ENCODE measurements at regions not wholly inside any gene's neighbourhood (a gene's known extent, or its start where the extent isn't known, plus 50 kb on each side); places are given as distances from the start of the nearest gene placed in this dataset.

- intact Hi-C loops (cut with micrococcal nuclease): no loop called here
- ATAC-seq (no peak), DNase-seq (no peak)
Measured at GRCh38 chr6:148091394-148091793, 251.2 kb upstream of the SASH1 start.

DNA sequence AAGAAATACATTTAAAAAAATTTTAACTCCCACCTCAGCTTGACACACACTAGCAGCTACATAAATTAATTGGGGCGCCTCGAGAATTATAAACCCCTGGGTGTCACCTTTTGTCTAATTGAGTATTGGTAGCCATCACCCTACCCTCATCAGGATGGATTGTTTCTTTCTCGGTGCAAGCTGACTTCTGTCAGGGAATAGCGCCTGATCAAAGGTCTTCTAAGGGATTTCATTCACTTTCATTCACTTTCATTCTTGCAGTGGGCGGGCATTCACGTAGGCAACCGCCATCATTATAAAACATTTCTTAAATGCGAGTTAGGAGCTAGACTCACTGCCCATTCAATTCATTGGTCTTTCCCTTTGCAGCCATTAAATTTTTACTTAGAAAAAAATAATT lies 239.2 kb upstream of the SASH1 start:
- ATAC-seq: no peak
- intact Hi-C loops (cut with micrococcal nuclease): no loop called here

GRCh38 chr6:148104131-148104530 lies 238.5 kb upstream of the SASH1 start:
- intact Hi-C loops (cut with micrococcal nuclease): no loop called here
- DNase-seq: no peak
- no peak for ATAC-seq

More for the DNA sequence above, 239.2 kb upstream of the SASH1 start:
- no peak for DNase-seq

- DNase-seq (no peak), ATAC-seq (no peak)
- intact Hi-C loops (cut with micrococcal nuclease): no loop called here
Measured at GRCh38 chr6:148105695-148106094, 236.9 kb upstream of the SASH1 start.

DNA sequence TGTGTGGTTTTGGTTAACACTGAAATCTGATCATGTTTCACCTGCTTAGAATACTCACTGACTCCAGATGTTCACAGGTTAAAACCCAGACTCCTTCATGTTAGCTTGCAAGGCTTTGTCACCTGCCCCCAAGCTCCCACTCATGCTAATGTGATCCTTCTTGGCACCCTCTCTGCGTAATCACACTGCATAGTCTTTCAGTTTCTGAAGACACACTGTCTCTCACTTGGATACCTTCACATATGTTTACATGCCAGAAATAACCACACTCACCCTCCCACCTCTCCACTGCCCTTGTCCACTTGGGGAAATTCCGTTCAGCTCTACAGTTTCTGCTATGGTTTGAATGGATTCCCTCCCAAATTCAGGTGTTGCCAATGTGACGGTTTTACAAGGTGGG lies 234.7 kb upstream of the SASH1 start:
- DNase-seq: no peak
- intact Hi-C loops (cut with micrococcal nuclease): no loop called here
- no peak for ATAC-seq

DNA sequence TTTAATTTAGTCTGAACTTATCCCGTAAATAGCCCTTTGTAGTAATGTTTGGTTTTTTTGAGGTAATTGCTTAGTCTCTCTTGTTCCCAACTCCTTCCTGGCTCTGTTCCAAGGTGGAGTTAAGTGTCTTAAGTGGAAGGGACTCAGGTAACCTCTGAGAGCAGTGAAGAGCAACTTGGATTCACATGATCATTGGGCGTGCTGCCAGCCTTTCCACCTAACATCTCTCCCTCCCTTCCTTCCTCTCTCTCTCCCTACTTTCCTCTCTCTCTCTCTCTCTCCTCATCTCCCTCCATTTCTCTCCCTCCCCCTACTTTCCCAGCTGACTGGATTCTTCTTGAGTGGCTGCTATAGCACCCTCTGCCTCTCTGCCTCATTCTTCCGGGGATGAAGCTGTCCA lies 232.9 kb upstream of the SASH1 start:
- no peak for DNase-seq
- intact Hi-C loops (cut with micrococcal nuclease): no loop called here
- ATAC-seq: no peak

- intact Hi-C loops (cut with micrococcal nuclease): no loop called here
- no peak for ATAC-seq
- DNase-seq: no peak
Measured at GRCh38 chr6:148110925-148111324, 231.7 kb upstream of the SASH1 start.

GRCh38 chr6:148112851-148113319 lies 229.8 kb upstream of the SASH1 start:
- ATAC-seq: no peak
- DNase-seq: no peak
- intact Hi-C loops (cut with micrococcal nuclease): no loop called here

DNA sequence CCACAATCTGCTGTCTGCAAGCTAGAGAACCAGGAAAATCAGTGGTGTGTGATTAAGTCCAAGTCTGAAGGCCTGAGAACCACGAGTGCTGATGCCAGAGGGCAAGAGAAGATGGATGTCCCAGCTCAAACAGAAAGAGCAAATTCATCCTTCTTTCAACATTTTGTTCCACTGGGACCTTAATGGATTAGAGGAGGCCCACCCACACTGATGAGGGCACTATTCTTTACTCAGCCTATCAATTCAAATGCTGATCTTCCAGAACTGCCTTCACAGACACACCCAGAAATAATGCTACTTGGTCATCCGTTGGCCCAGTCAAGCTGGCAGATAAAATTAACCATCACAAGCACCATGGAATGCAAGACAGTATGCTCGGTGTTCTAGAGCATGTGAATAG lies 226.6 kb upstream of the SASH1 start:
- ATAC-seq (no peak), DNase-seq (no peak)
- intact Hi-C loops (cut with micrococcal nuclease): no loop called here

GRCh38 chr6:148118244-148118643 lies 224.4 kb upstream of the SASH1 start:
- intact Hi-C loops (cut with micrococcal nuclease): no loop called here
- DNase-seq: no peak
- ATAC-seq: no peak

GRCh38 chr6:148128014-148128730 lies 214.5 kb upstream of the SASH1 start:
- no peak for DNase-seq
- intact Hi-C loops (cut with micrococcal nuclease): no loop called here
- no peak for ATAC-seq

- no peak for DNase-seq
- no peak for ATAC-seq
- intact Hi-C loops (cut with micrococcal nuclease): no loop called here
Measured at GRCh38 chr6:148134592-148134991, 208.0 kb upstream of the SASH1 start.

DNA sequence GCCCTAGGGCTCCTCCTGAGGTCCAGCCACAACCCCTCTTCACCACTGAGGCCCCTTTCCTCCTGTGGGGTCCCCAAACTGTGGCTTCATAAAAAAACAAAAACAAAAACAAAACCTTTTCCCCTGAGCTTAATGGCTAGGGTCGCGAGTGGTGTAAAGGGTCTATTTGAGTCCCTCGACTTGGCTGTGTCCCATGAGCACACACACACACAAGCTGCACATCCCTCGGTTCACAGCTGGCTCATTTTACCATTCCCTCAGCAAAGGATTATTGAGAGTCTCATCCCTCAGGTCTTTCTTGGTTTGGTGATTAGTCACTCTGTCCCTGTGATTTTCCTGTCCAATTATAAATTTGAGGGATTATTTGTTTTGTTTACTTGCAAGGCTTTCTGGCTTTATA lies 206.1 kb upstream of the SASH1 start:
- intact Hi-C loops (cut with micrococcal nuclease): no loop called here
- DNase-seq (no peak), ATAC-seq (no peak)

GRCh38 chr6:148137652-148138051 lies 205.0 kb upstream of the SASH1 start:
- intact Hi-C loops (cut with micrococcal nuclease): no loop called here
- DNase-seq (no peak), ATAC-seq (no peak)

GRCh38 chr6:148138573-148138972 lies 204.1 kb upstream of the SASH1 start:
- intact Hi-C loops (cut with micrococcal nuclease): no loop called here

GRCh38 chr6:148140772-148141557 lies 201.7 kb upstream of the SASH1 start:
- intact Hi-C loops (cut with micrococcal nuclease): no loop called here
- ATAC-seq (no peak), DNase-seq (no peak)

More at GRCh38 chr6:148138573-148138972, 204.1 kb upstream of the SASH1 start:
- no peak for DNase-seq
- no peak for ATAC-seq

DNA sequence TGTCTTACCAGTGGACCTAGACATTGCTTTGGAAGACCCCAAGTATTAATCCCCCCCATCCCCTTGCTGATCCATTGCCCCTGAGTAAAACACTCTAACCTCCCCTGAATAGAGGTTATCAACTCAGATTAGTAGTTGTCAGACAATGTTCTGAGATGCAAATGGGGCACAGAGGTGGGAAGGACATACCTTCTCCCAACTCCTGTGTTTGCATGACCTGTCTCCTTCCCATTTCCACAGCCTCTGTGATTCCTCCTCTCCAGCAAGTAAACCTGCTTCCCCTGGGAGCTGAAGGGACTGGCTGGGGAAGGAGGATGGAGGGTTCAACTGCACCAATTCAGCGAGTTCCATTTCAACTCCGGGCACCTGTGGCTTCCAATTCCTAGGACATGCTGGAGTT lies 199.8 kb upstream of the SASH1 start:
- intact Hi-C loops (cut with micrococcal nuclease): no loop called here
- no peak for ATAC-seq
- no peak for DNase-seq

GRCh38 chr6:148143771-148144170 lies 198.9 kb upstream of the SASH1 start:
- no peak for DNase-seq
- ATAC-seq: no peak
- intact Hi-C loops (cut with micrococcal nuclease): no loop called here

DNA sequence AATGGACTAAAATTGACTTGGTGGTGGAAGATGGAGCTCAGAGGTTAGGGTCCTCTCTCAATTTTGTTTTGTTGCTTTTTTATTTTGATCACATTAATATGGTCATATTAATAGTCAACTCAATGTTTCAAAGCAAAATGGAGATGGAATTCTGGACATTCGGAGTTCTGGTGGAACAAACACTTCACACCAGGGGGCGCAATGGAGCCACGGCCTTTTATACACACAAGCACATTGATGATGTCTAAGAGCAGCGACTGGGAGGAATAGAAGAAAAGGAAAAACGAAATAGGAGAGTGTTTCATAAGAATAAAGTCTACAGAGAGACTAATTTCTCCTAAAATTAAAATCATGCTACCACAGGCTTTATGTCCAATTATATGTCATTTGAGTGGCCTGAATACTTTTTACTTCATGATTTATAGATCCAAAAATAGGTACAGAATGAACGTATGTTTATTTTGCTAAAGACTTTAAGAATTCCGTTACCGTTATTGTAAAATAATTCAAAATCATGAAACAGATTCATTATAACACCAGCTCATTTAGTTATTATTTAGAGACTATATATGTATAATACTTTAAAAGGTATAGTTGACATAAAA lies 197.6 kb upstream of the SASH1 start:
- intact Hi-C loops (cut with micrococcal nuclease): no loop called here
- DNase-seq: peak; percentile 79
- peak; percentile 36 for ATAC-seq

DNA sequence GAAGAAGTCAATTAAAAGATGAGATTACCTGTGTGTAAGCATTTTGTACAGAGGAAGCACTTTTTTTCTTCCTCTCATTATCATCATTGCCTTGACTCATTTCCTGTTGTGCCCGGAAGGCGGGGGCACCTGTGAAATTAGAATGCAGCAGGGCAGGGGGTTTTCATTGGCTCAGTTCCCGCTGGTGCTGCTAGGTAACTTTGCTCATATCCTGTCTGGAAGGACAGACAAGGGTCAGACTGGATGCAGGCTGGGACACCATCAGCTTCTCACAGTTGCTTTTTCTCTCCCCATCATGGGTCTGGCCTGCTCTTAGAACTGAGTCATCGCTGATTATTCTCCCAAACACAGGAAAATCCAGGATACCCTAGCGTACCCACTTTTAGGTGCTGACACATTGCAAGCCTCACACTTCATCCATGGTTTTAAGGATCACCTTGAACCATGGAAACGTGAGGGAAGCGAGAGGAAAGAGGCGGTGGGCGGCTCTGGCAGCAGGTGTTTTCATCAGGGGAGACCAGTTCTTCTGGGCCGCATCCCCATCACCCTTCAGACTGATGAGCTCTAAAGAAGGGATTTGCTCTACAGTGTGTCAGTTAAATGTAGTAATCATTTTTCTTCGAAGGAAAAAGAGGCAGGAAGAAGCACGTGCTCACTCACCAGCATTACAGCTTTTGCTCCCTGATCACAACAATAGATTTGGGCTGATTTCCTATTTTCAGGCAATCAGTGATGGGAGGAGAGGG lies 195.7 kb upstream of the SASH1 start:
- no peak for ATAC-seq
- intact Hi-C loops (cut with micrococcal nuclease): no loop called here
- no peak for DNase-seq

All from left ventricle myocardium superior (tissue), 1 donor.